Panc1 (cell line): ENCODE measurements at regions not wholly inside any gene's neighbourhood (a gene's known extent, or its start where the extent isn't known, plus 50 kb on each side); places are given as distances from the start of the nearest gene placed in this dataset.

Source experiments
- POLR2AphosphoS5 ChIP-seq: IDR thresholded peaks from 2 replicates; pipeline ENCODE4 v1.6.1; 2012; ENCODE audit warnings: mild to moderate bottlenecking, low read depth, low read length, moderate library complexity
- REST ChIP-seq, 2 experiments: IDR thresholded peaks; 2 replicates each; pipeline ENCODE4 v1.6.1; 2011 to 2012; ENCODE audit warnings: low read depth in 2 of 2, control low read depth in 1 of 2, low read length in 1 of 2, mild to moderate bottlenecking in 1 of 2, moderate library complexity in 1 of 2; ENCODE audit not compliant: insufficient read depth in 1 of 2
- TF ChIP-seq, protein P1 (sequence below): fragments of 450-650 bp; IDR thresholded peaks from 2 replicates; pipeline ENCODE4 v1.5.1; 2017; ENCODE audit warnings: mild to moderate bottlenecking

DNA sequence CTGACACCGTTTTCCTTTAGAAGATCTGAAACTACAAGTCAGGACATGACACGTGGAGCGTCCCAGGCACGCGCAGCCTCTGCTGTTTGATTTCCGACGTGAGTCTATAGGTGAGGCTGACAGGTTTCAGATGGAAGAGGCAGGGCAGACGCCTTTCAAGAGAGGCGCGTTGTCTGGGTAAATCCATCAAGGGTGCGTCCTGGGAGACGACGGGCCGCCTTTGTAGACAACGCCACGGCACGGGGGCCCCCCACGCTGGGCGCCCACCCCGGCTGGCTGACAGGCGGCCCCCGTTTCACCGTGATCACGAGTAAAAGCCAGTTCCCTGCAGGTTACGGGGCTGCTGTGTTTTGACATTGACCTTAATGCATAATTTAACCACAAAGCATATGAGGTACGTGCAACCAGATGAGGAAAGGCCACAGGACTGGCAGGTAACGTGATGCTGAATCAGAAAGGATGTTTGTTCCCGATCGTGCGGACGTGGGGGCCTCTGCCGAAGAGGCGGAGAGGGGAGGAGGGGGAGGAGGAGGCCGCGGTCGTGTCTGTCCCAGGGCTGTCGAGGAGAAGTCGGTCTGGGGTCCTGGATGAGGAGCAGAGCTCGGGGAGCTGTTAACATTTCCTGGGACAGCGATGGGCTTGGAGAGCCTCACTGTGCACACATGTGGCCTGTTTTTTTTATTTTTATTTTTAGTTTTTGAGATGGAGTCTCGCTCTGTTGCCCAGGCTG is 51.1 kb upstream of the PPP2R3B start:
- TF ChIP-seq POLR2AphosphoS5: no peak
- TF ChIP-seq, protein P1, sequence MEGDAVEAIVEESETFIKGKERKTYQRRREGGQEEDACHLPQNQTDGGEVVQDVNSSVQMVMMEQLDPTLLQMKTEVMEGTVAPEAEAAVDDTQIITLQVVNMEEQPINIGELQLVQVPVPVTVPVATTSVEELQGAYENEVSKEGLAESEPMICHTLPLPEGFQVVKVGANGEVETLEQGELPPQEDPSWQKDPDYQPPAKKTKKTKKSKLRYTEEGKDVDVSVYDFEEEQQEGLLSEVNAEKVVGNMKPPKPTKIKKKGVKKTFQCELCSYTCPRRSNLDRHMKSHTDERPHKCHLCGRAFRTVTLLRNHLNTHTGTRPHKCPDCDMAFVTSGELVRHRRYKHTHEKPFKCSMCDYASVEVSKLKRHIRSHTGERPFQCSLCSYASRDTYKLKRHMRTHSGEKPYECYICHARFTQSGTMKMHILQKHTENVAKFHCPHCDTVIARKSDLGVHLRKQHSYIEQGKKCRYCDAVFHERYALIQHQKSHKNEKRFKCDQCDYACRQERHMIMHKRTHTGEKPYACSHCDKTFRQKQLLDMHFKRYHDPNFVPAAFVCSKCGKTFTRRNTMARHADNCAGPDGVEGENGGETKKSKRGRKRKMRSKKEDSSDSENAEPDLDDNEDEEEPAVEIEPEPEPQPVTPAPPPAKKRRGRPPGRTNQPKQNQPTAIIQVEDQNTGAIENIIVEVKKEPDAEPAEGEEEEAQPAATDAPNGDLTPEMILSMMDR: no peak
- no peak for TF ChIP-seq REST (IDR thresholded peaks at IDR 0.05; ENCODE audit: insufficient read depth in 1 of 2, low read depth in 2 of 2, low read length in 1 of 2)
